HEK293 (cell line): ENCODE measurements at regions not wholly inside any gene's neighbourhood (a gene's known extent, or its start where the extent isn't known, plus 50 kb on each side); places are given as distances from the start of the nearest gene placed in this dataset.

Experiments used
- CTCF ChIA-PET: fragments of 350-600 bp; formaldehyde crosslinking; extraction: SDS; loops from one replicate; lab custom pipeline; 2021; ENCODE audit warnings: antibody characterized with exemption; lab: Yijun Ruan, JAX
- POLR2A ChIA-PET: fragments of 300-600 bp; formaldehyde crosslinking; extraction: SDS; loops from one replicate; lab custom pipeline; 2020; ENCODE audit warnings: antibody characterized with exemption, inconsistent platforms; lab: Yijun Ruan, JAX
- H3K27ac ChIP-seq: fragments of 200-500 bp; sonication (Bioruptor generic); 2 replicates; pipeline ENCODE4 v1.5.1; 2014; ENCODE audit warnings: low read depth, low read length, control low read depth, inconsistent platforms; ENCODE audit errors: extremely low read depth
- H3K36me3 ChIP-seq, 2 experiments: fragments of 200-500 bp in 1 of 2; sonication (Bioruptor generic) in 1 of 2; 1 replicate in 1 of 2; 2 replicates in 1 of 2; pipeline ENCODE4 v1.5.1; 2014 to 2017; ENCODE audit warnings: inconsistent platforms in 2 of 2, low read length in 2 of 2; ENCODE audit not compliant: control insufficient read depth in 2 of 2, insufficient read depth in 1 of 2
- H3K4me1 ChIP-seq: fragments of 200-500 bp; sonication (Bioruptor generic); 2 replicates; pipeline ENCODE4 v1.5.1; 2014; ENCODE audit warnings: mild to moderate bottlenecking, low read length, inconsistent platforms; ENCODE audit not compliant: control insufficient read depth, insufficient read depth
- H3K4me3 ChIP-seq: 2 replicates; pipeline ENCODE4 v1.5.1; 2011; ENCODE audit warnings: low read depth, mild to moderate bottlenecking, control low read depth, low read length, moderate library complexity
- H3K9me3 ChIP-seq: fragments of 200-500 bp; sonication (Bioruptor generic); 2 replicates; pipeline ENCODE4 v1.5.1; 2014; ENCODE audit warnings: low read depth, low read length, inconsistent platforms; ENCODE audit not compliant: control insufficient read depth, insufficient read depth
- HIC1 ChIP-seq: fragments of 450-650 bp; formaldehyde crosslinking; IDR thresholded peaks from 2 replicates; pipeline ENCODE4 v1.5.1; 2016; ENCODE audit warnings: missing biosample characterization, missing genetic modification characterization
- KLF1 ChIP-seq: fragments of 450-650 bp; formaldehyde crosslinking; IDR thresholded peaks from 2 replicates; pipeline ENCODE4 v1.5.1; 2016; ENCODE audit warnings: missing biosample characterization, missing genetic modification characterization
- KLF17 ChIP-seq: fragments of 450-650 bp; formaldehyde crosslinking; IDR thresholded peaks from 2 replicates; pipeline ENCODE4 v1.5.1; 2016; ENCODE audit warnings: missing biosample characterization, missing genetic modification characterization
- PRDM4 ChIP-seq: fragments of 450-650 bp; formaldehyde crosslinking; IDR thresholded peaks from 2 replicates; pipeline ENCODE4 v1.5.1; 2017; ENCODE audit warnings: missing biosample characterization, missing genetic modification characterization
- SCRT2 ChIP-seq: fragments of 450-650 bp; formaldehyde crosslinking; IDR thresholded peaks from 2 replicates; pipeline ENCODE4 v1.5.1; 2016; ENCODE audit warnings: missing biosample characterization, missing genetic modification characterization
- SETDB1 ChIP-seq: IDR thresholded peaks from one replicate; pipeline ENCODE4 v1.6.1; 2017; ENCODE audit warnings: mild to moderate bottlenecking, low read length, moderate library complexity, mixed read lengths; ENCODE audit not compliant: insufficient read length
- TRIM28 ChIP-seq: IDR thresholded peaks from 2 replicates; pipeline ENCODE4 v1.6.1; 2011; ENCODE audit warnings: low read length, control low read depth, borderline replicate concordance
- ZBTB20 ChIP-seq: fragments of 450-650 bp; formaldehyde crosslinking; IDR thresholded peaks from 2 replicates; pipeline ENCODE4 v1.5.1; 2016; ENCODE audit warnings: missing biosample characterization, missing genetic modification characterization
- ZBTB44 ChIP-seq: fragments of 450-650 bp; IDR thresholded peaks from 2 replicates; pipeline ENCODE4 v1.5.1; 2018; ENCODE audit warnings: missing biosample characterization, mild to moderate bottlenecking, missing genetic modification characterization
- ZFP37 ChIP-seq: fragments of 450-650 bp; formaldehyde crosslinking; IDR thresholded peaks from 2 replicates; pipeline ENCODE4 v1.5.1; 2016; ENCODE audit warnings: missing biosample characterization, missing genetic modification characterization
- ZNF146 ChIP-seq: fragments of 450-650 bp; formaldehyde crosslinking; IDR thresholded peaks from 2 replicates; pipeline ENCODE4 v1.5.1; 2016; ENCODE audit warnings: missing biosample characterization, missing genetic modification characterization
- ZNF18 ChIP-seq: fragments of 450-650 bp; formaldehyde crosslinking; IDR thresholded peaks from 2 replicates; pipeline ENCODE4 v1.5.1; 2016; ENCODE audit warnings: missing biosample characterization, missing genetic modification characterization
- ZNF184 ChIP-seq: fragments of 450-650 bp; IDR thresholded peaks from 2 replicates; pipeline ENCODE4 v1.5.1; 2018; ENCODE audit warnings: missing biosample characterization, mild to moderate bottlenecking, missing genetic modification characterization
- ZNF2 ChIP-seq: fragments of 450-650 bp; formaldehyde crosslinking; IDR thresholded peaks from 2 replicates; pipeline ENCODE4 v1.5.1; 2016; ENCODE audit warnings: missing biosample characterization, missing genetic modification characterization
- ZNF221 ChIP-seq: fragments of 450-650 bp; formaldehyde crosslinking; IDR thresholded peaks from 2 replicates; pipeline ENCODE4 v1.5.1; 2017; ENCODE audit warnings: missing biosample characterization, missing genetic modification characterization, borderline replicate concordance
- ZNF302 ChIP-seq: fragments of 450-650 bp; formaldehyde crosslinking; IDR thresholded peaks from 2 replicates; pipeline ENCODE4 v1.5.1; 2016; ENCODE audit warnings: missing biosample characterization, missing genetic modification characterization, low read depth
- ZNF324 ChIP-seq: fragments of 450-650 bp; formaldehyde crosslinking; IDR thresholded peaks from 2 replicates; pipeline ENCODE4 v1.5.1; 2016; ENCODE audit warnings: missing biosample characterization, missing genetic modification characterization
- ZNF391 ChIP-seq: fragments of 450-650 bp; formaldehyde crosslinking; IDR thresholded peaks from 2 replicates; pipeline ENCODE4 v1.5.1; 2016; ENCODE audit warnings: low read depth, missing biosample characterization, missing genetic modification characterization, borderline replicate concordance
- ZNF416 ChIP-seq: fragments of 450-650 bp; formaldehyde crosslinking; IDR thresholded peaks from 2 replicates; pipeline ENCODE4 v1.5.1; 2016; ENCODE audit warnings: missing biosample characterization, missing genetic modification characterization
- ZNF48 ChIP-seq: fragments of 450-650 bp; formaldehyde crosslinking; IDR thresholded peaks from 2 replicates; pipeline ENCODE4 v1.5.1; 2016; ENCODE audit warnings: missing biosample characterization, missing genetic modification characterization
- ZNF623 ChIP-seq: fragments of 450-650 bp; formaldehyde crosslinking; IDR thresholded peaks from 2 replicates; pipeline ENCODE4 v1.5.1; 2016; ENCODE audit warnings: missing biosample characterization, missing genetic modification characterization
- ZNF639 ChIP-seq: fragments of 450-650 bp; formaldehyde crosslinking; IDR thresholded peaks from 2 replicates; pipeline ENCODE4 v1.5.1; 2016; ENCODE audit warnings: missing biosample characterization, missing genetic modification characterization
- ZNF677 ChIP-seq: fragments of 450-650 bp; IDR thresholded peaks from 2 replicates; pipeline ENCODE4 v1.5.0; 2018; ENCODE audit warnings: missing biosample characterization, mild to moderate bottlenecking, missing genetic modification characterization, moderate library complexity
- ZNF785 ChIP-seq: fragments of 450-650 bp; formaldehyde crosslinking; IDR thresholded peaks from 2 replicates; pipeline ENCODE4 v1.5.1; 2016; ENCODE audit warnings: missing biosample characterization, missing genetic modification characterization
- ZNF791 ChIP-seq: fragments of 450-650 bp; formaldehyde crosslinking; IDR thresholded peaks from 2 replicates; pipeline ENCODE4 v1.5.1; 2016; ENCODE audit warnings: missing biosample characterization, missing genetic modification characterization
- ZSCAN16 ChIP-seq: fragments of 450-650 bp; formaldehyde crosslinking; IDR thresholded peaks from 2 replicates; pipeline ENCODE4 v1.5.1; 2016; ENCODE audit warnings: missing biosample characterization, missing genetic modification characterization
- TF ChIP-seq, protein P1 (sequence below): fragments of 450-650 bp; formaldehyde crosslinking; IDR thresholded peaks from 2 replicates; pipeline ENCODE4 v1.5.1; 2016; ENCODE audit warnings: missing biosample characterization, missing genetic modification characterization

DNA sequence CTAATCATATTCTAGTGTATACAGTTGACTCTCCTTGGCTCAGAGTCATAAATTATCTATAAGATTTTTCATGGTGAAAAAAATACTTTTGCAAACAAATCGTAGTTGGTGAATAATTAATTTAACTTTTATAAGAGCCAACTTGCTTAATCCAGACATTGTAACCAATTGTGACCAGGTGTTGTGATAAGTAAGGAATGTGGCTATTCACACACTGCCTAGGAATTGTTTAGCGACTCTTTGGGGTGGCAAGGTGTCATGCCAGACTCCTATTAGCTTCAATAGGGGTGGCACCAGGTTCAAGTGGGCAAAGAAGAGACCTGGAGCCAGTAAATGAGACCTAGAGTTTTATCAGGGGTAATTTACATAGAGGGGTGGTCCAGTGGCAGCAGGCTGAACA, 344.7 kb upstream of the PKDCC start:
- no peaks in the 10 kb centered on the region for H3K9me3 ChIP-seq
- no peak overlapping the region for H3K27ac ChIP-seq
- H3K4me3 ChIP-seq = no peak overlapping the region
- no peaks in the 10 kb centered on the region for H3K4me1 ChIP-seq
- TF ChIP-seq TRIM28 (no peak), ZBTB44 (tag by site-specific recombination) (no peak), KLF1 (tag by site-specific recombination) (no peak), ZNF146 (no peak), ZNF416 (tag by site-specific recombination) (no peak), ZBTB20 (tag by site-specific recombination) (no peak), ZNF48 (tag by site-specific recombination) (no peak), ZNF623 (tag by site-specific recombination) (no peak), ZNF639 (tag by site-specific recombination) (no peak), ZNF391 (tag by site-specific recombination) (no peak), SCRT2 (tag by site-specific recombination) (no peak), PRDM4 (tag by site-specific recombination) (no peak), KLF17 (tag by site-specific recombination) (no peak), ZNF785 (no peak)
- TF ChIP-seq, protein P1, sequence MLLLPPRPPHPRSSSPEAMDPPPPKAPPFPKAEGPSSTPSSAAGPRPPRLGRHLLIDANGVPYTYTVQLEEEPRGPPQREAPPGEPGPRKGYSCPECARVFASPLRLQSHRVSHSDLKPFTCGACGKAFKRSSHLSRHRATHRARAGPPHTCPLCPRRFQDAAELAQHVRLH (tag by site-specific recombination) = no peak
- no peaks in the 10 kb centered on the region for H3K36me3 ChIP-seq
- ChIA-PET POLR2A (no interaction called here), CTCF (interaction anchor here (0.5 to 0.7 kb wide), 2 partner anchors 285 to 352 kb away, joined by 3 to 4 read pairs; no protein-coding TSS in a partner anchor)

DNA sequence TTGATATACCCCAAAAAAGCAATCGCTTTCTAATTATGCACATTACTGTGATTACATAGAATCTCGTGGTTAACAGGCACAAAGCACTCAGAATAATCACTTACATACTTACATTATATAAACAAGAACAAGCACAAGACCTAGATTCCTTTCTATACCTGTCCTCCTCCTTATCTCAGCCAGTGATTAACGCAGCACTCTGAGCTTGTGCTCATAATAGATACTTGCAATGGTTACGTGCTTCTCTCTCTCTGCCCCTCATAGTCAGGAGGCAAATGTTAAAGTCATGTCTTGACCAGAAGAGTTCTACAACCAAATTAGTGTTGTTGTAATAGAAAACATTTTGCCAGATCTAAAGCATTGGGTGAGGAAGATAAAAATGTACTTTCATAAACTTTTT, 342.2 kb upstream of the PKDCC start:
- ChIA-PET CTCF (no interaction called here), POLR2A (no interaction called here)
- Histone ChIP-seq H3K27ac (no peak overlapping the region), H3K36me3 (no peaks in the 10 kb centered on the region), H3K4me1 (no peaks in the 10 kb centered on the region), H3K9me3 (no peaks in the 10 kb centered on the region), H3K4me3 (no peak overlapping the region)
- TF ChIP-seq ZNF2 (tag by site-specific recombination) = no peak
- TF ChIP-seq ZNF184 (tag by site-specific recombination) = no peak
- no peak for TF ChIP-seq HIC1 (tag by site-specific recombination)
- no peak for TF ChIP-seq ZNF221
- no peak for TF ChIP-seq ZNF18
- no peak for TF ChIP-seq ZSCAN16 (tag by site-specific recombination)
- TF ChIP-seq ZNF302 (tag by site-specific recombination) = no peak
- no peak for TF ChIP-seq ZNF677 (tag by site-specific recombination)
- TF ChIP-seq ZNF791 (tag by site-specific recombination) = no peak
- TF ChIP-seq SETDB1 = no peak
- no peak for TF ChIP-seq ZNF324 (tag by site-specific recombination)
- no peak for TF ChIP-seq ZFP37 (tag by site-specific recombination)
